OCI-LY1 (cell line): ENCODE measurements at regions not wholly inside any gene's neighbourhood (a gene's known extent, or its start where the extent isn't known, plus 50 kb on each side); places are given as distances from the start of the nearest gene placed in this dataset.

Experiments
- CTCF ChIP-seq: fragments of 200-600 bp; sonication (generic), shearing (Covaris generic); IDR thresholded peaks from 2 replicates; pipeline ENCODE4 v1.5.1; 2017; ENCODE audit warnings: mild to moderate bottlenecking, antibody characterized with exemption, low read length, moderate library complexity, mixed read lengths
- EZH2 ChIP-seq: fragments of 200-600 bp; sonication (generic), shearing (Covaris generic); IDR thresholded peaks from 2 replicates; pipeline ENCODE4 v1.8.0; 2017; ENCODE audit warnings: borderline replicate concordance, mixed run types, mild to moderate bottlenecking, antibody characterized with exemption, low read length, moderate library complexity, mixed read lengths

GRCh38 chr4:180098586-180098985 is 2144.6 kb upstream of the TENM3 start:
- TF ChIP-seq CTCF (no peak), EZH2 (no peak)
